ENCODE measurements at regions not wholly inside any gene's neighbourhood (a gene's known extent, or its start where the extent isn't known, plus 50 kb on each side); places are given as distances from the start of the nearest gene placed in this dataset.
"Not testable (repeated sequence)": the region's sequence is repeated elsewhere in the genome, so short reads cannot be mapped to it uniquely, and the experiment has no call there.

GRCh38 chr3:82739390-82739789 lies 977.9 kb upstream of the GBE1 start:
- no peak for DNase-seq

- DNase-seq = no peak
Measured at GRCh38 chr3:82736696-82737277, 975.3 kb upstream of the GBE1 start.

GRCh38 chr3:82715091-82715856 lies 953.8 kb upstream of the GBE1 start:
- no peak for DNase-seq

GRCh38 chr3:82707035-82707434 lies 945.6 kb upstream of the GBE1 start:
- no peak for DNase-seq

- no peak for DNase-seq
Measured at GRCh38 chr3:82685761-82686160, 924.3 kb upstream of the GBE1 start.

GRCh38 chr3:82676356-82677026 lies 915.0 kb upstream of the GBE1 start:
- DNase-seq = no peak

GRCh38 chr3:82672966-82673365 lies 911.5 kb upstream of the GBE1 start:
- DNase-seq = no peak

- DNase-seq = no peak
Measured at GRCh38 chr3:82671466-82671865, 910.0 kb upstream of the GBE1 start.

- DNase-seq = no peak
Measured at GRCh38 chr3:82654708-82655107, 893.3 kb upstream of the GBE1 start.

GRCh38 chr3:82643948-82644347 lies 882.5 kb upstream of the GBE1 start:
- no peak for DNase-seq

GRCh38 chr3:82641701-82642100 lies 880.3 kb upstream of the GBE1 start:
- DNase-seq = no peak

GRCh38 chr3:82640254-82640653 lies 878.8 kb upstream of the GBE1 start:
- DNase-seq = no peak

- DNase-seq = no peak
Measured at GRCh38 chr3:82637574-82637973, 876.1 kb upstream of the GBE1 start.

GRCh38 chr3:82636177-82636576 lies 874.7 kb upstream of the GBE1 start:
- no peak for DNase-seq

GRCh38 chr3:82633319-82633718 lies 871.9 kb upstream of the GBE1 start:
- DNase-seq = no peak

GRCh38 chr3:82629937-82630336 lies 868.5 kb upstream of the GBE1 start:
- DNase-seq = no peak

- no peak for DNase-seq
Measured at GRCh38 chr3:82628385-82629014, 867.1 kb upstream of the GBE1 start.

GRCh38 chr3:82627733-82628132 lies 866.3 kb upstream of the GBE1 start:
- DNase-seq = no peak

GRCh38 chr3:82620744-82621143 lies 859.3 kb upstream of the GBE1 start:
- not testable (repeated sequence) for DNase-seq

GRCh38 chr3:82618594-82618993 lies 857.1 kb upstream of the GBE1 start:
- no peak for DNase-seq

- no peak for DNase-seq
Measured at GRCh38 chr3:82610236-82610635, 848.8 kb upstream of the GBE1 start.

GRCh38 chr3:82607391-82607790 lies 845.9 kb upstream of the GBE1 start:
- DNase-seq = no peak

- DNase-seq = no peak
Measured at GRCh38 chr3:82596805-82597204, 835.4 kb upstream of the GBE1 start.

- no peak for DNase-seq
Measured at GRCh38 chr3:82595530-82595929, 834.1 kb upstream of the GBE1 start.
